HG02870 (cell line): ENCODE measurements at regions not wholly inside any gene's neighbourhood (a gene's known extent, or its start where the extent isn't known, plus 50 kb on each side); places are given as distances from the start of the nearest gene placed in this dataset.

Experiments
- ATAC-seq: cut with Tn5 transposase; IDR thresholded peaks from one replicate; pipeline ENCODE4 v1.9.1; 2021; ENCODE audit warnings: mild to moderate bottlenecking, moderate library complexity; ENCODE audit not compliant: unreplicated experiment

DNA sequence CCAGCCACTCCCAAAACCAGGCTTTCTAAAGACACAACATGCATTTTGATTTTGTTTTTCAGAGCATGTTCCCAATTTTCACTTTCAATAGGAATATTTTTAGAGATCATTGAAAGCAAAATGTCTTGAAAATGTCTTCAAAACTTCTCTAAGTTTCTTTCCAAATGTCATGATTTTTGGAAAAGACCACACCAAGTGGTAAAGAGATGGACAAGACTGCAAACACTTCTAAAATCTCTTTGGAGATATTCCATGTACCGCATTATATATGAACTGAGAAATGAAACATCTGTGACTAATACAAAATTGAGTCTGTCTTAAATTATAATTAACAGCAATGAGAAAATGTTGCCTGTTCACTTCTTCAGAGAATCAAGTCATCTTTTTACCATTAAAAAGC is 418.0 kb upstream of the PKN2 start:
- ATAC-seq: no peak

DNA sequence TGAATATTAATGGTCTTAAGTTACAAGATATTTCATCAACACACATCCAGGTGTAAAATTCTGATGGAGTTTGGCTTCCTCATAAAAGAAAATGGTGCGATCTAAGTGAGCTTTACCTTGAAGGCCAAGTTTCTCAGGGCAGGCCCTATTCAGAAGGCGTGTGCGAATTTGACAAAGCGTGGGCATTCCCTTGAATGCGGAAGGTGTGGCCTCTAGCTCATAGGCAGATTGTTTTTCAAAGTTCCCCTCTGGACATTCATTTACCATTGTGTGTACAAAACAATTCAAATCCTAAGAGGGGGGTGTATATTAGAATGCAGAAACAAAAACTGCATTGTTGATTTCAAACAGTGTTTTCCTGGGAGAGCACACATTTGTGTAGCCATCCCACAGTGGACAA is 411.9 kb upstream of the PKN2 start:
- ATAC-seq: no peak

DNA sequence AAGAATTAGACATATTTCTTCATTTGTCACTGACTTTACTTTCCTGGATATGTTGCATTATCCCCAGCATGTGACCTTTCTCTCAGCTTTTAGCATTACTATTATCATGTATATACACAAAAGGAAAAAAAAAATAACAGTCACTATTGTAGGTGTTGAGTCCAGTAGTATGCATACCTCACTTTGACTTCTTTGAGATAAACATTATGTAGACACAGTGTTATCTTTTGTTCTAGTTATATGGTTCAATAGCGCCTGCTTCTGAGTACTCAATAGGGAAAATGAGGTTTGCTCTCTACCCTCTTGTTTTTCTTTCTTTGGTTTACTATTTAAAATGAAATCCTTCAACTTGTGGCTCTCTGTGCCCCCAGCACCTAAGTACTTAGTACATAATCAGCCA is 409.6 kb upstream of the PKN2 start:
- ATAC-seq: no peak

DNA sequence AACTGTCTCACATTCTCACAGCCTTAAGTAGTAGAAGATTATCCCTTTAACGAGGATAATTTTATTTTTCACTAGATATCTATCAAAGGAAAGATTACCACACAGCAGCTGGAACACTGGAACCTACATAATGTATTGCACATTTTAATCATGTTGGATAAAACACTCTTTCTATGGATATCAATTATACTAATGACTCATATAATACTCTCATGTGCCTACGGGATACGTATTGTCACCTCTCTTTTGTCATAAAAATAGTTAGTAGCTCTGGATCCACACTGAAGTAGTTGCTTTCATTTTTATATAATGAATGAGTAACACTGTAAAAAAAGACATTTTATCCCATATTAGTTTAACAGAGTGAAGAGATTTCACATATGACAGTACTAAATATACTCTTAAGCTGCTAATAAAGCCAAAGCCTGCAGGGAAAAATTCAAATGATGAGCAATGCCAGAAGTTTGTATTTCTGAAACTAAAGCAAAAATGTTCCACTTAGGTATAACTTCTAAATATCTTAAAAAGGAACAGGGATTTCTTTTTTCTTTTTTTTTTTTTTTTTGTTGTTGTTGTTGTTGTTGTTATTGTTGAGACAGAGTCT is 408.7 kb upstream of the PKN2 start:
- no peak for ATAC-seq

- no peak for ATAC-seq
These were observed 407.9 kb upstream of the PKN2 start for GRCh38 chr1:88276163-88276562.

DNA sequence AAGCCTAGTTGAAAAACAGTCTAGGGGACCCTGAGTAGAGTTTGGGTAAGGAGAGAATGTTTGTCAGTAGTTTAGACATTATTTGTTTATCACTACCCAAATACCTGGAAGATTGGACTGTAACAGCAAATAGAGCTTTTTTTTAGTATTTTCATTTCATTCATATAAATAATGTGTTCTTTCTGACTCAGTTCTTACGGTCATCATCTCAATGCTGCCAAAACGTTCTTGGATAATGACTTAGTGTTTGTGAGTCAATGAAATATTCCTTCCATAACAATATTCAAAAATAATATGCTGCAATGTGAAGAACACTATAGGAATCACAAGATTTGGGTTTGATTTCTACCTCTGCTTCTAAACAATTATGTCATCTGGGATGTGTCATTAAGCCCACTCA is 400.0 kb upstream of the PKN2 start:
- ATAC-seq: no peak

DNA sequence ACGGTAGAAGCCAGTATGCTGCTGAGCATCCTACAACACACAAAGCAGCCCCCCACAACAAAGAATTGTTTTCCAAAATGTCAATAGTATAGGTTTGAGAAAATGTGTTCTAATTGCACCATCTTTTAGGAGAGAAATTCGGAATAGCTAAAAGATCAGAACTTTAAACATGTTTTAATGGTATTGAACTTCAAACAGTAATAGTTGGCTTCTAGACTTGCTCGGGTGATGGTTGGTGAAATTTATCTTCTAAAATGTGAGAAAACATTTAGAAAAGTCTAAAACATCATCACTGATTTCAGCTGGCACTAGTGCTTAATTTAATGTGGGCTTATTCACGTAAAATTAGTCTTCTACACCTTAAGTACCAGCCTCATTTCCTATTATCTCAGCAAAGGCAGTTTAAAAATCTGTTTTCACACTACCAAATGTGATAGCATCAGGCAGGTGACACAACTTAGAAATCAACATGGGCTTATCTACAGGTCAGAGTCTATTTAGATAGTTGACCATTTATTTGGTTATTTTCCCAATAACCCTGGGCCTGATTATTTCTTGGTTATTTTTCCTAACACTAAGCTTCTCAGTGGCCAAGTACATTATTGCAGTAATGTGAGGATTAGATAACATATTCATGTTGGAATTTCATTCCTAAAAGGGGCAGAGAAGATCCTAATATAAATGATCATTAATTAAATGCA is 399.3 kb upstream of the PKN2 start:
- ATAC-seq: no peak

GRCh38 chr1:88286716-88287115 is 397.4 kb upstream of the PKN2 start:
- ATAC-seq: no peak

DNA sequence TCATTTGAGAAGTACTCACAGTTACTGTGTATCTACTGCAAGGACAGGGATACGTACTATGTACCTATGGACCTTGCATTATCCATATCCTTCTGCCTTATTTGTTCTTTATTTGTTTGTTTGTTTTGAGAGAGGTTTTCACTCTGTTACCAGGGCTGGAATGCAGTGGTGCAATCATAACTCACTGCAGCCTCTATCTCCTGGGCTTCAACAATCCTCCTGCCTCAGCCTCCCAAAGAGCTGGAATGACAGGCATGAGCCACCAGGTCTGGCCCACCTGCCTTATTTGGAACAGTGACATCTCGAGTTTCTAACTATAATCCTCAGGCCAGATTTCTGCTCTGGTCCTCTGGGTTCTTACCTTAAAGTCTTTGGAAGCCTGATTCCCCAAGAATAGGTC is 395.5 kb upstream of the PKN2 start:
- no peak for ATAC-seq

DNA sequence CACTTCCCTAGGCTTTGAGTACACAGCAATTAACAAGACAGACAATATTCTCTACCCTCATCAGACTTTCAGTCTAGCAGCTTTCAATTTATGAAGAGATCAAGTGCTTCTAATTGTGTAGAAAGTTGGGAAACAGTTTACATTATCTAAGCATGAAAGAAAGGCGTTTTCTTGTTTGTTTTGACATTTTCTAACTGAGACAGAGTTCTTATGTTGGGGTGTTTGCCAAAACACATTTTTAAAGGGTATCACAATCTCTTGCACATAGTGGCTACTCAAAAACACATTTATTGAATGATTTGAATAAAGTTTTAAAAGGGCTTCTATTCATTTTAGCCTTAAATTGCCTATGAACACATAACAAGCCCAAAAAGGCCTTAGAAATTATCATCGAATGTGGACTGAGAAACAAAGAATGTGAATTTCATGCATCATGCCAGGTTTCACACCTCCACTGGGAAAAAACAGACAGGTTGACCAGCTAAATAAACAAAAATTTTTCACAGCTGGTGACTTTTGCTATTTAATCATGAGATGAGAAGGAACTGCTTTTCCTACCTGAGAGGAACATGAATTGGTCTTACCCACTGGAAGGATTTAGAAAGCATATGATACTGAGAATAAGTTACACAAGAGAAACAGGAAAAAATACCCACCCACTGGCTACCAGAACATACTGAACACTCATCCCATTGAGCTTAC is 394.5 kb upstream of the PKN2 start:
- ATAC-seq: no peak

- no peak for ATAC-seq
These were observed 392.3 kb upstream of the PKN2 start for GRCh38 chr1:88291611-88292354.

GRCh38 chr1:88293691-88294190 is 390.3 kb upstream of the PKN2 start:
- no peak for ATAC-seq

GRCh38 chr1:88296227-88296626 is 387.8 kb upstream of the PKN2 start:
- ATAC-seq: no peak

GRCh38 chr1:88296642-88297041 is 387.4 kb upstream of the PKN2 start:
- ATAC-seq: no peak

DNA sequence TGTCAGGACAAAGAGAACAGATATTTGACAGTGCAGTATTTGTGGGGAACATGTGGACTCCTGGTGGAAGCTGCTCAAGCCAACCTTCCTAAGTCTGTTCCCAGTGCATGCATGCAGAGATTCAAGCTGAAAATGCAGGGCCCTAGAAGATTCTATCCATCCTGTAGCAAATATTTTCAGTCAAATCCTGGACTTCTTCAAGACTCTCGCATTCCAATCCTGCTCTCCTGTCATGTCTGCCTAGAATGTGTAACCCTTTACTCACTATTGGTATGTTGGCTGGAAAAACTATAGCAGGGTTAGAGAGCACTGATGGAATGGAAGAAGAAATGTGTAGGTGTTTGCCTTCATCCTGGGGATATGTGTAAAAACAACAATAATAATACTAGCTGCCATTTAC is 385.6 kb upstream of the PKN2 start:
- ATAC-seq: no peak

DNA sequence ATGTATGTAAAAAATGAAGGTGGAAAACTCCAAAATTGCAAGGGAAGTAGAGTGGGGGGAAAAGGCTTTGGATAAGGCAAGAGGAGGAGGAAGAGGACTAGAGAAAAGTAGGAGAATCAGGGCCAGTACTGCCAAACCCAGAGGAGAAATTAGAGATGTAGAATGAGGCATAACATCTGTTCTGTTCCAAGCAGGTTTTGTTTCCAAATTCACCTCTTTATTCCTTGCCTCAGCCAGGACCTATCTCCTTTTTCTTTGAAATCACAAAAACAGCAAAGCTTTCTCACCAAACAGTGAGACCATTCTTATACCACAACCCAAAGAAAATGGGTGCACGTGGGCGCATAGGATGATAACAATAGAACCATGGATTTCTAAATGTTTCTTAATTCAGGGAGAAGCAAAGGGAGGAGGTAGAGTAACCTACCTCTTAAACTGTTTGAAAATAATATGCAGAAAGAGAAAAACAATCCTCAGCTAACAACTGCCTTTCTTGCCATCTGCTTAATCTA is 383.3 kb upstream of the PKN2 start:
- no peak for ATAC-seq

- no peak for ATAC-seq
These were observed 381.1 kb upstream of the PKN2 start for GRCh38 chr1:88302843-88303486.

GRCh38 chr1:88311265-88311664 is 372.8 kb upstream of the PKN2 start:
- ATAC-seq: no peak

DNA sequence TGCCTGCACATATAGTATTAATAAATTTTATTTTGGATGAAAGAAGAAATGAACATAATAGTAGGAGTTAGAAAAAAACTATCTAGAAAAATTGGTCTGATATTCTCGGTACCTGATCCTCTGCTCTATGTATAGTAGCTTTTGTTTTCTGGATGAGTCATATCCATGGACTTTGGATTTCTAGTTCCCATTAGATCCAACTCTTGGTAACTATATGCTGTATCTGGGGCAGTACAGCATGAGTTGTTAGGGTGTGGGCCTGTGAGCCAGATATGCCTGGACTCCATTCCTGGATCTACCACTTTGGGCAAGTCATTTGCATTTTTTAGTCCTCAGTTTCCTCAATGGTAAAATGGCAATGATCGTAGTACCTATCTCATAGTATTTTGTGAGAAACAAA is 372.2 kb upstream of the PKN2 start:
- no peak for ATAC-seq

GRCh38 chr1:88317396-88317795 is 366.7 kb upstream of the PKN2 start:
- ATAC-seq: no peak

- no peak for ATAC-seq
These were observed 365.3 kb upstream of the PKN2 start for GRCh38 chr1:88318740-88319139.
